Colonic mucosa (tissue), 4 donors: ENCODE measurements at regions not wholly inside any gene's neighbourhood (a gene's known extent, or its start where the extent isn't known, plus 50 kb on each side); places are given as distances from the start of the nearest gene placed in this dataset.

ENCODE experiments used
- DNase-seq: peaks from one replicate; pipeline ENCODE4 v3.0.0-alpha.2; 2020
- H3K27ac ChIP-seq: fragments of 200-600 bp; one replicate; pipeline ENCODE4 v1.8.0; 2021
- H3K27me3 ChIP-seq: fragments of 200-600 bp; one replicate; pipeline ENCODE4 v1.8.0; 2021
- H3K36me3 ChIP-seq: fragments of 200-600 bp; one replicate; pipeline ENCODE4 v1.8.0; 2021
- H3K4me1 ChIP-seq: fragments of 200-600 bp; one replicate; pipeline ENCODE4 v1.8.0; 2021; ENCODE audit warnings: mild to moderate bottlenecking
- H3K4me3 ChIP-seq: fragments of 200-600 bp; one replicate; pipeline ENCODE4 v1.8.0; 2021
- H3K9ac ChIP-seq, 2 donors: one replicate each; pipeline ENCODE4 v1.7.0; 2013; ENCODE audit warnings: control low read depth in 2 of 2, low read depth in 2 of 2, low read length in 2 of 2
- H3K9me3 ChIP-seq: fragments of 200-600 bp; one replicate; pipeline ENCODE4 v1.8.0; 2021
- CTCF ChIP-seq: fragments of 200-600 bp; IDR thresholded peaks from one replicate; pipeline ENCODE4 v1.8.0; 2022; ENCODE audit warnings: antibody characterized with exemption, mild to moderate bottlenecking
- intact Hi-C: fragments of 100-400 bp; cut with DNase I; formaldehyde crosslinking; loops from one replicate; pipeline ENCODE4 v1.14.1; 2022
- donor health status: healthy.
- donor health status: DM: no; HTN: no; CAD: no.
- donor health status: DM: no; HTN: no; CAD: no.

DNA sequence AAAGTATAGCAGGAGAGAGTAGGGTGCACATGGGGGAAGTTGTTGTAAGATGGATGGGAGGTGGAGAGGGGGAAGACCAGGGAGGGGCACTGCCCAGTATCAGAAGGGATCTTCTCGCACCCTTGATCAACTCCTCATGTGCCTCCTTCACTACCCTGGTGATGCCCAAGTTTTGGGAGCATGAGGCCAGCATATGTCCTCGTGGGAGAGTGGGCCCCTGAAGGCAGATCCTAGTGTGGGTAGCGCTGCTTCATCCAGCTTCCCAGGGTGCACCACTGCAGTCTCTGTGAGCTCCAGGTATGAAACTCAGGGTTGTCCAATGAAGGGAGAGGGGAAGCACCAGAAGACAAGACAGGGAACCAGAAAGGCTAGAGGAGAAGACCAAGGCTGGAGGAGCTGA is 82.2 kb upstream of the FOXP4 start:
- Histone ChIP-seq H3K36me3 (no peaks in the 10 kb centered on the region), H3K27me3 (peaks cover 2% of the 10 kb centered on the region), H3K27ac (no peak overlapping the region), H3K9me3 (no peaks in the 10 kb centered on the region), H3K4me3 (no peak overlapping the region), H3K9ac (no peak overlapping the region), H3K4me1 (no peaks in the 10 kb centered on the region)
- DNase-seq: no peak
- no peak for TF ChIP-seq CTCF
- intact Hi-C loops: loop anchor here (5.0 kb wide), 1 partner anchor 128 kb away; no protein-coding TSS in a partner anchor

DNA sequence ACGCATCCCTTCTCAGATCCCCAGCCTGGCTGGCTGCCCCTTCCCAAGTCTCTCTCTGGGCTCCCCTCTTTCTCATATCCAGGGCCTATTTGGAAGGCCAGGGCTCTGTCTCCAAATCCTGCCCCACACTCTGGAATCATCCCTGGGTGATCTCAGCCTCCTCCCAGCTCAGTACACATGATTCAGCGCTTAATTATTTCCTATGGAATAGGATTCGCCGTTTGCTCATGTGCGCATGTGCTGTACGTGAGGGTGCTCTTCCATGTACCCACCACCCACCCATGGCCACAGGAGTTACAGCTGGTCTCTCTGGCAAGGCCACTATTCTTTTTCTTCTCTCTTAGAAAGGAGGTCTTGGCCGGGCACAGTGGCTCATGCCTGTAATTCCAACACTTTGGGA is 81.7 kb upstream of the FOXP4 start:
- H3K9ac ChIP-seq: no peak overlapping the region
- no peak overlapping the region for H3K4me3 ChIP-seq
- no peaks in the 10 kb centered on the region for H3K9me3 ChIP-seq
- H3K36me3 ChIP-seq: no peaks in the 10 kb centered on the region
- intact Hi-C loops: loop anchor here (5.0 kb wide), 1 partner anchor 128 kb away; no protein-coding TSS in a partner anchor
- no peak for TF ChIP-seq CTCF
- H3K4me1 ChIP-seq: no peaks in the 10 kb centered on the region
- H3K27me3 ChIP-seq: peaks cover 7% of the 10 kb centered on the region
- no peak for DNase-seq
- no peak overlapping the region for H3K27ac ChIP-seq

GRCh38 chr6:41466437-41466990 is 79.7 kb upstream of the FOXP4 start:
- no peak for DNase-seq
- Histone ChIP-seq H3K36me3 (no peaks in the 10 kb centered on the region), H3K9me3 (no peaks in the 10 kb centered on the region), H3K4me3 (no peak overlapping the region), H3K4me1 (peaks cover 4% of the 10 kb centered on the region), H3K27ac (no peak overlapping the region), H3K9ac (no peak overlapping the region), H3K27me3 (peaks cover 20% of the 10 kb centered on the region)
- intact Hi-C loops: no loop called here
- no peak for TF ChIP-seq CTCF

DNA sequence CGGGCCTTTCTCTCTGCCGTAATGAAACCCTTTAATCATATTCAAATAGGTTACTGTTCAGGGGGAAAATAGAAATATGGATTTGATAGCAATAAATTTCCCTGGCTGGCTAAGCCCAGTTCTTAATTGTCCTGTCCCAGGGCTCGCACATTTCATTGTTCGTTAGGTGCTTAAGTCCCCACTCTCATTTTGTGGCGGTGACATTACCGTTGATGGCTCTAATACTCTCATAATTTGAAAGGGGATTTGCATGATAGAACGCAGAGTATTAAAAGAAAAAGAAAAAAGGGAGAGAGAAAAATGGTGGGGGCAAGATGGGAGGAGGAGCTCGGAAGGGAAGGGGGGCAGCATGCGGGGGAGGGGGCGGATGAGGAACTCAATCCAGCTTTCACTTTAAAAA is 79.1 kb upstream of the FOXP4 start:
- Histone ChIP-seq H3K4me3 (no peak overlapping the region), H3K9ac (no peak overlapping the region), H3K27me3 (peaks cover 20% of the 10 kb centered on the region), H3K9me3 (no peaks in the 10 kb centered on the region), H3K27ac (no peak overlapping the region), H3K36me3 (no peaks in the 10 kb centered on the region), H3K4me1 (peaks cover 4% of the 10 kb centered on the region)
- TF ChIP-seq CTCF: no peak
- intact Hi-C loops: no loop called here
- DNase-seq: no peak

DNA sequence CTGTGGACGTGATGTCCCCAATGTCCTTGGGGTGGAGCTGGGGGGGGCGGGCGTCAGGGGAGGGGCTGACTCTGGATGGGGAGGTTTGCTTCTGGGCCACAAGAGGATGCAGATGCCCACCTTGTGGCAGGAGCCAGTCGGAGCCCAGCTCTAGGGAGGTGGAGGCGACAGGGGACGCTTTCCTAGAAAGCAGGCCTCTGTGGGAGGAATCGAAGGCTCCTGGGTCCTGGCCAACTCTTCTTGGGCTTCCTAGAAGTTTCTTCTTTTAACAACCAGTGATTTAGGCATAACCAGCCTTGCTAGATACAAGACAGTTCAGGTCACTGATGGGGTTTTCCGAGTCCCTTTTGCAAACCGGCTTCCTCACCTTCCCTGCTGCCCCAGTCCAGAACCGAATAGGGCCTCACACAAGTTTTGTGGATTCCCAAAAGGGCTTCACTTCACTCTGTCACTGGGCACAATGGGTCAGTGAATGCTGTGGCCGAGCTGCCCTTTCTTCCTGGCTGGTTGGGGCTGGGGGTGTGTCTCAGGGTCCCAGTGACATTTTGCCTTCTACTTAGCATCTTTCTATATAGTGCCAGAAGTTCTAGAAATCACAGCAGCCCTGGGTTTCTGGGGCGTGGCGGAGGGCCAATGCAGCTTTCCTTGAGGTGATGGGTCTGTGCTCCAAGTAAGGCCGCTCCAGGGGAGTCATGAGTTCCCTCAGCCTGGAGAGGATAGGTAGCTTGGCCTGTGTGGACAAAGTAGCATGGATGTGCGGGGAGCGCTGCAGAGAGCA is 78.4 kb upstream of the FOXP4 start:
- DNase-seq: no peak
- TF ChIP-seq CTCF: no peak

More for the DNA sequence above, 78.4 kb upstream of the FOXP4 start:
- Histone ChIP-seq H3K4me1 (peaks cover 4% of the 10 kb centered on the region), H3K9me3 (no peaks in the 10 kb centered on the region), H3K27me3 (peaks cover 20% of the 10 kb centered on the region), H3K9ac (no peak overlapping the region), H3K4me3 (no peak overlapping the region), H3K27ac (no peak overlapping the region), H3K36me3 (no peaks in the 10 kb centered on the region)
- intact Hi-C loops: no loop called here
